ENCODE measurements at regions not wholly inside any gene's neighbourhood (a gene's known extent, or its start where the extent isn't known, plus 50 kb on each side); places are given as distances from the start of the nearest gene placed in this dataset.

- intact Hi-C loops (cut with micrococcal nuclease; ENCODE audit: unreplicated experiment) (no loop called here), in situ Hi-C loops (cut with HindIII; ENCODE audit: low pct_unique_long_range_greater_than_20kb, low sequenced_read_pairs) (no loop called here)
- no peak overlapping the region for H3K4me3 ChIP-seq (ENCODE audit: low read depth in 2 of 2, low read length in 2 of 2)
- DNase-seq (ENCODE audit: low read depth, low spot score) (no peak), ATAC-seq (no peak)
- no peaks in the 10 kb centered on the region for H3K27me3 ChIP-seq (ENCODE audit: control insufficient read depth, insufficient read depth, low read length)
- no peak overlapping the region for H3K27ac ChIP-seq (ENCODE audit: low read length)
- no peaks in the 10 kb centered on the region for H3K9me3 ChIP-seq (ENCODE audit: control insufficient read depth, insufficient read depth, low read depth, low read length)
- no TSS peak for BruUV-seq (replicated peaks)
- H3K4me1 ChIP-seq (ENCODE audit: control insufficient read depth, insufficient read depth, low read length) = no peaks in the 10 kb centered on the region
- H3K36me3 ChIP-seq (ENCODE audit: control insufficient read depth, insufficient read depth, low read length) = no peaks in the 10 kb centered on the region
- TF ChIP-seq, protein P1, sequence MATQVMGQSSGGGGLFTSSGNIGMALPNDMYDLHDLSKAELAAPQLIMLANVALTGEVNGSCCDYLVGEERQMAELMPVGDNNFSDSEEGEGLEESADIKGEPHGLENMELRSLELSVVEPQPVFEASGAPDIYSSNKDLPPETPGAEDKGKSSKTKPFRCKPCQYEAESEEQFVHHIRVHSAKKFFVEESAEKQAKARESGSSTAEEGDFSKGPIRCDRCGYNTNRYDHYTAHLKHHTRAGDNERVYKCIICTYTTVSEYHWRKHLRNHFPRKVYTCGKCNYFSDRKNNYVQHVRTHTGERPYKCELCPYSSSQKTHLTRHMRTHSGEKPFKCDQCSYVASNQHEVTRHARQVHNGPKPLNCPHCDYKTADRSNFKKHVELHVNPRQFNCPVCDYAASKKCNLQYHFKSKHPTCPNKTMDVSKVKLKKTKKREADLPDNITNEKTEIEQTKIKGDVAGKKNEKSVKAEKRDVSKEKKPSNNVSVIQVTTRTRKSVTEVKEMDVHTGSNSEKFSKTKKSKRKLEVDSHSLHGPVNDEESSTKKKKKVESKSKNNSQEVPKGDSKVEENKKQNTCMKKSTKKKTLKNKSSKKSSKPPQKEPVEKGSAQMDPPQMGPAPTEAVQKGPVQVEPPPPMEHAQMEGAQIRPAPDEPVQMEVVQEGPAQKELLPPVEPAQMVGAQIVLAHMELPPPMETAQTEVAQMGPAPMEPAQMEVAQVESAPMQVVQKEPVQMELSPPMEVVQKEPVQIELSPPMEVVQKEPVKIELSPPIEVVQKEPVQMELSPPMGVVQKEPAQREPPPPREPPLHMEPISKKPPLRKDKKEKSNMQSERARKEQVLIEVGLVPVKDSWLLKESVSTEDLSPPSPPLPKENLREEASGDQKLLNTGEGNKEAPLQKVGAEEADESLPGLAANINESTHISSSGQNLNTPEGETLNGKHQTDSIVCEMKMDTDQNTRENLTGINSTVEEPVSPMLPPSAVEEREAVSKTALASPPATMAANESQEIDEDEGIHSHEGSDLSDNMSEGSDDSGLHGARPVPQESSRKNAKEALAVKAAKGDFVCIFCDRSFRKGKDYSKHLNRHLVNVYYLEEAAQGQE (IDR thresholded peaks at IDR 0.05; ENCODE audit: insufficient read depth in 1 of 2, low read depth in 2 of 2, low read length in 1 of 2) = no peak
- TF ChIP-seq TCF7L2 (IDR thresholded peaks at IDR 0.05; ENCODE audit: low read depth, low read length) = no peak
- TF ChIP-seq POLR2AphosphoS5 (IDR thresholded peaks at IDR 0.05; ENCODE audit: low read depth, low read length) = no peak
- TF ChIP-seq CTCF (IDR thresholded peaks at IDR 0.05) = no peak
- TF ChIP-seq SIN3A (IDR thresholded peaks at IDR 0.05; ENCODE audit: borderline replicate concordance, insufficient read depth, low read depth, low read length) = no peak
- ChIA-PET CTCF (no interaction called here), POLR2A (no interaction called here)
These were observed 322.8 kb upstream of the CTNNB1 start for GRCh38 chr3:40876496-40876895.

DNA sequence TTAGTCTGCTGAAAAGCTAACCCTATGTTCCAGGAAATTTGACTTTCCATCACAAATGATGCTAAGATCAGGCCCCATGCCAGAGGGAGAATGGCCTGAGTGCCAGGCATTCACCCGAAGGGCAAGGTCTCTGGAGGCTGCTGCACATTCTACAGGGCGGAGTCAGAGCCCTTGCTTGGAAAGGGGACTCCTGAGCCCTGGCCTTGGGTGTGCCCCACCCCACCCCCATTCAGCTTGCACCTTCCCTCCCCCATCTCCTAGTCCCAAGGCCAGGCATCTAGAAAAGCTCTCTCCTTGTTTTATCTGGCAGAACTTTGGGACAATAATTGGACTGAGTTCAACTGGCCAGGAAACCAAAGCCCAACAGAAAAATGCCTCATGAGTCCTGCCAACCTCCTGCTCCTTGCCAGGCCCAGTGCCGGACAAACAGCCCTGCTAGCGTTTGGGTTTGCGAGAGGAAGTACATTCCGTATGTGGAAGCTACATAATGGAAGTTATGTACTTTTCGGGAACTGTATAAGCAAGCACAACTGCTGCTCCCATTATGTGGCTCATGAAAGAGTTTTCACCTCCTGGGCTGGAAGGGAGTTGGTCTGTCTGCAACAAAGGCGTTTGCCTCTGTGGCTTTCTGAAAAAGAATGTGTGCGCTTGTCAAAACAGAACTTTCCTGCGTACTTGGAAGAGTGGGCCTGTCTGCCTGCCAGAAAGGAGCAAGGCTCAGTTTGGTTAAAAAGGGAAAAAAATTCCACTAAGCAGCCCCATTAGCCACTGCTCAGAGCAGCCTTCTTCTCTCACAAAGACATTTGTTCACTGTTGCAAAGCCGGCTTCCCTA, 321.5 kb upstream of the CTNNB1 start:
- ChIA-PET POLR2A (no interaction called here), CTCF (no interaction called here)
- Histone ChIP-seq H3K27me3 (ENCODE audit: control insufficient read depth, insufficient read depth, low read length) (no peaks in the 10 kb centered on the region), H3K27ac (ENCODE audit: low read length) (no peak overlapping the region), H3K9me3 (ENCODE audit: control insufficient read depth, insufficient read depth, low read depth, low read length) (no peaks in the 10 kb centered on the region), H3K36me3 (ENCODE audit: control insufficient read depth, insufficient read depth, low read length) (no peaks in the 10 kb centered on the region), H3K4me3 (ENCODE audit: low read depth in 2 of 2, low read length in 2 of 2) (no peak overlapping the region), H3K4me1 (ENCODE audit: control insufficient read depth, insufficient read depth, low read length) (no peaks in the 10 kb centered on the region)
- in situ Hi-C loops (cut with HindIII; ENCODE audit: low pct_unique_long_range_greater_than_20kb, low sequenced_read_pairs) (no loop called here), intact Hi-C loops (cut with micrococcal nuclease; ENCODE audit: unreplicated experiment) (no loop called here)
- DNase-seq (ENCODE audit: low read depth, low spot score) (no peak), ATAC-seq (no peak)
- TF ChIP-seq, protein P1 (IDR thresholded peaks at IDR 0.05; ENCODE audit: insufficient read depth in 1 of 2, low read depth in 2 of 2, low read length in 1 of 2) = no peak
- TF ChIP-seq POLR2AphosphoS5 (IDR thresholded peaks at IDR 0.05; ENCODE audit: low read depth, low read length) = no peak
- TF ChIP-seq TCF7L2 (IDR thresholded peaks at IDR 0.05; ENCODE audit: low read depth, low read length) = no peak
- TF ChIP-seq SIN3A (IDR thresholded peaks at IDR 0.05; ENCODE audit: borderline replicate concordance, insufficient read depth, low read depth, low read length) = no peak
- TF ChIP-seq CTCF (IDR thresholded peaks at IDR 0.05) = no peak
- no TSS peak for BruUV-seq (replicated peaks)
